Sciatic nerve (tissue), 2 donors: ENCODE measurements at regions not wholly inside any gene's neighbourhood (a gene's known extent, or its start where the extent isn't known, plus 50 kb on each side); places are given as distances from the start of the nearest gene placed in this dataset.
"Not testable (repeated sequence)": the region's sequence is repeated elsewhere in the genome, so short reads cannot be mapped to it uniquely, and the experiment has no call there.

Experiments
- ATAC-seq: fragments of 200-7000 bp; cut with Tn5 transposase; one replicate; pipeline ENCODE4 v1.9.1; 2020; ENCODE audit warnings: mild to moderate bottlenecking, moderate library complexity
- DNase-seq: peaks from one replicate; pipeline ENCODE4 v3.0.0-alpha.2; 2020; ENCODE audit warnings: low spot score
- intact Hi-C: fragments of 100-400 bp; cut with DNase I; formaldehyde crosslinking; loops from one replicate; pipeline ENCODE4 v1.14.2; 2022
- donor health status: DM: no; HTN: no; CAD: no.
- donor health status: DM: no; HTN: no; CAD: no.

- ATAC-seq (no peak), DNase-seq (peak; percentile 35)
- intact Hi-C loops = no loop called here
Observed at GRCh38 chr2:20499387-20499786, 52.5 kb downstream of the RHOB start.

GRCh38 chr2:20501974-20502373, 55.1 kb downstream of the RHOB start:
- DNase-seq (peak; percentile 44), ATAC-seq (peak; percentile 73)
- intact Hi-C loops = no loop called here

DNA sequence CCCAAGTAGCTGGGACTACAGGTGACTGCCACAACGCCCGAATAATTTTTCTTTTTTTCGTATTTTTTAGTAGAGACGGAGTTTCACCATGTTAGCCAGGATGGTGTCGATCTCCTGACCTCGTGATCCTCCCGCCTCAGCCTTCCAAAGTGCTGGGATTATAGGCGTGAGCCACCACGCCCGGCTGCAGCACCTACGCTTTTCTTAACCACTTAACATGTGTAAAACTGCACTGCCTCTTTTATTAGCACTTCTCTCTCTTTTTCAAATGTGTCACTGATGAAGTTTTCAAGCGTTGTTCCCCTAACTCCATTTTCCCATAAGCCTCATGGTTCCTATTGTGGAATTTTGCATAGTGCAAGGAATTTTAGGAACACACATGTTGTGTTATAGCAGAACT, 55.6 kb downstream of the RHOB start:
- intact Hi-C loops = not testable (repeated sequence)

DNA sequence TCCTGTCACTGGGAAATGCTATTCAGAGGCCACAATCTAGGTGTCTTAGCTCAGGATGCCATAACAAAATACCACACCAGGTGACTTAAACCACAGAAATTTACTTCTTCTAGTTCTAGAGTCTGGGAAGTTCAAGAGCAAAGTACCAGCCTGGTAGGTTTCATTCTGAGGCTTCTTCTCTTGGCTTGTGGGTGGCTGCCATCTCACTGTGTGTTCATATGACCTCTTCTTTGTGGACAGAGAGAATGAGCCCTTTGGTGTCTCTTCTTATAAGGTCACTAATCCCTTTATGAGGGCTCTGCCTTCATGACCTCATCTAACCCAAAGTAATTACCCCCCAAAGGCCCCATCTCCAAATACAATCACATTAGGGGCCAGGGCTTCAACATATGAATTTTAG, 57.3 kb downstream of the RHOB start:
- no peak for ATAC-seq
- DNase-seq = no peak
- intact Hi-C loops = no loop called here

More for the DNA sequence above, 55.6 kb downstream of the RHOB start:
- DNase-seq = peak; percentile 36
- ATAC-seq = not testable (repeated sequence)

GRCh38 chr2:20506201-20506685, 59.4 kb downstream of the RHOB start:
- DNase-seq (peak; percentile 35), ATAC-seq (no peak)
- intact Hi-C loops = no loop called here

DNA sequence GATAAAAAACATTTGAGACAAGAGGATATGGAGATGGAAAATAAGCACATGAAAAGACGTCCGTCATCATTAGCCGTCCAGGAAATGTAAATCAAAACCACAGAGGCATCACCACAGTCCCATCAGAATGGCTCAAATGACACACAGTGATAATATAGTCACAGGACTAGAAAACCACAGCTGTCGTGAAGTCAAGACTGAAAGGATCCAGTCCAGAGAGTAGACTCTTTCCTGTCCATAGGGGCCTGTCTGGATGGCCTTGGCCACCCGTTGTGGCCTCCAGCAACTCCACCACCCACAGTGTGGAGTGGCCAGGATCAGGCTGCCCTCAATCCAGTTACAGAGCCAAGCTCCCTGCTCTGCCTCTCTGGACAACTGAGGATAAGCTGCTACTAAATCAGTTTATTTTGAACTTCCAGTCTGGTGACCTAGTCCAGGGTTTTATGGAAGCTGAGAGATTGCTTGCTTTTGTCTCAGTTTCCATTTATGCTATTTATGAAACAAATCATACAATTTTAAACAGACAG, 60.4 kb downstream of the RHOB start:
- DNase-seq = peak; percentile 32
- ATAC-seq = no peak
- intact Hi-C loops = no loop called here

DNA sequence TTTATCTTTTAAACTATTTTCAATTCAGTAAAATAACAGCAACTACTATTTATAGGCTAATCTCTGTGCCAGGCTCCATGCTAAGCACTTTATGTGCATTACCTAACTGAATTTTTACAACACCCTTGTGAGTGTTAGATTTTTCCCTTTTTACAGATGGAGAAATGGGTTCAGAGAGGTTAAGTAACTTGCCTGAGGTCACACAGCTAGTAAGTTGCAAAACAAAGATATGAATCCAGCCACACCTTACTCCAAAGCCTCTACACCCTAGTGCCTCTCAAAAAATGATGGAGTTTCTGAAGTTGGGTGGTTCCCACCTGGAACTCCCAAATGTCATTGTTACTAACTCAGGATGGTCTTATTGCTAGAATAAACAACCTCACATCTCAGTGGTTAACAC, 60.8 kb downstream of the RHOB start:
- no peak for ATAC-seq
- DNase-seq = no peak
- intact Hi-C loops = no loop called here

DNA sequence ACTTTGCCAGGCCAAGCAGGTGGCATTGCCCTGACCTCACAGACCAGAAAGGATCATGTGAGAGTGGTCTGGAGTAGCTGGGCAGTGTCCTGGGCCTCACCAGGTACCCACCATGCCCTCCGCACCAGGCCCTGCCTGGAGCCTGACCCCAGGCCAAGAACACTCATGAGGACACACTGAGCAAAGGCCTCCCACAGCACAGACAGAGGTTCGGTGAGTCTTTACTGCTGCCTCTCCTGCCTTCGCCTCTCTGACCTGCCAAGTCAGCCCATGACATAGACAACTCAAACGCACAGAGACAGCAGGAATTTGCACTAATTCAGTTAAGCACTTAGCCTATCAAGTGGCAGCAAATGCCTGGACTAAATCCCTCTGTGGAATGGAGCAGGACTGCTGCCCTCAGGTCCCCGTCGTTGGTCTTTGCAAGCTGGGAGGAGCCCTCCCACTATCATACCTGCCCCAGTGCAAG, 62.5 kb downstream of the RHOB start:
- intact Hi-C loops = no loop called here
- ATAC-seq (no peak), DNase-seq (peak; percentile 46)

GRCh38 chr2:20509770-20510490, 63.1 kb downstream of the RHOB start:
- DNase-seq (peak; percentile 55), ATAC-seq (peak; percentile 63)
- intact Hi-C loops = no loop called here

DNA sequence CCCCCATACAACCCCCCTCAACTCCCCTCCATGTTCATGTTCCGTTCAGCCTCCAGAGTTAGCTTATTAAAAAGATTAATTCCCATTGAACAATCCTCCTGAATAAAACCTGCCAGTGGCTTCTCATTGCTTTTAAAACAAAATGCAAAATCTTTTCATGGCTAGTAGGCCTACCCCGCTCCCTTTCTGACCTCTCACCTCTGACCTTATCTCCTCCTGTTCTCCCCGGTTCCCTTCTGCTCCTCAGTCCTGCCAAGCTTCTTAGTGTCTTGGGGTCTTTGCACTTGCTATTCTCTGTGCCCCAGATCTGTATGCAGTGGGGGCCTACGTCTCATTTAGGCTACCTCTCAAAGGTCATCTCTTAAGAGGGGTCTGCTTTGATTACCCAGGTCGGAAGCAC, 64.3 kb downstream of the RHOB start:
- intact Hi-C loops = no loop called here

DNA sequence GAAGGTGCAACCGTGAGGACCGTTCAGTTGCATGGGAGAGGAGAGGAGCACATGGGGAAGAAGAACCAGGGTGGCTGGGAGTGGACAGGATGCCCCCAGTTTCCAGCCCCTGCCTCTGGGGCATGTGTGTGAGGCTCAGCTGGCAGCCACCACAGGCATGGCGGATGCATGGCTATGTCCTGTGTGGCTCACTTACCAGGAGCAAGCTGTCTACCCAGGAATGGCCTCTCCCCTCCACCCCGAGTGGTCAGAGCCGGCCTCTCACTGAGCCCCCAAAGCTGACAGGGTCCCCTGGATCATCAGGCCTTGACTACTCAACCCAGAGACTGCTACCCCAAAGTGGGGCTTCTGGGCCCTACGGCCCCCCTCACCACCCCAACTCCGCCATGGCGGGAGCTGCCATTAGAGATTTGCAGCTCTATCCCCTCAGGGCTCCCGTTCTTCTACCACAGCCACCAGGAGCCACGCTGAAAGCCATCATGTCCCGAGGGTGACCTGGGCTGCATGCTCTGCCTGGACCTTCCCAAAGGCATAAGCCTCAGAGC, 65.3 kb downstream of the RHOB start:
- ATAC-seq (no peak), DNase-seq (peak; percentile 51)
- intact Hi-C loops = no loop called here

More for the DNA sequence above, 64.3 kb downstream of the RHOB start:
- ATAC-seq (no peak), DNase-seq (no peak)

GRCh38 chr2:20513946-20514345, 67.1 kb downstream of the RHOB start:
- DNase-seq (peak; percentile 51), ATAC-seq (no peak)
- intact Hi-C loops = no loop called here

- DNase-seq (peak; percentile 58), ATAC-seq (peak; percentile 44)
Observed at GRCh38 chr2:20514596-20515269, 67.9 kb downstream of the RHOB start.

GRCh38 chr2:20515290-20516220, 68.7 kb downstream of the RHOB start:
- DNase-seq (peak; percentile 50), ATAC-seq (peak; percentile 9)
- intact Hi-C loops = no loop called here

More at GRCh38 chr2:20514596-20515269, 67.9 kb downstream of the RHOB start:
- intact Hi-C loops = no loop called here

GRCh38 chr2:20516291-20516645, 69.4 kb downstream of the RHOB start:
- ATAC-seq (no peak), DNase-seq (peak; percentile 43)
- intact Hi-C loops = no loop called here

- intact Hi-C loops = no loop called here
- DNase-seq = peak; percentile 64
- ATAC-seq = peak; percentile 91
Observed at GRCh38 chr2:20516646-20517341, 69.9 kb downstream of the RHOB start.

DNA sequence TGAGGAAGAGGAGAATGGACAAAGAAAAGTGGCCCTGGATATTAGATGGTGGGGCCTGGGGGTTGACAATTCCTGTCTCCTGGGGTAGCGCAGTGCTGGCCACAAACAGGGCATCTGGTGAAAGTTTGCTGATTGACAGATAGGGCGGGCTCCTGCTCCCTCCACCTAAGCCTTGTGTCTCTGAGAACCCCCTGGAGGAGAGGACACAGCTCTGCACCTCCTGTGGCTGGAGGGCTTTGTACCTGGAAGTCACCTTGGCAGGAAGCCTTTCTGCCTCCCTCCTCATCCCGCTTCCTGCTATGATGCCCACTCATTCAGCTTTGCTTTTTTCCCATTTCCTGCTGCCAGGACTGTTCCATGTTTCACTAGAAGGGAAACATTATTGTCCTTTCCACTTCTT, 72.4 kb downstream of the RHOB start:
- intact Hi-C loops = no loop called here
- peak; percentile 26 for DNase-seq
- ATAC-seq = no peak

- ATAC-seq (no peak), DNase-seq (peak; percentile 47)
- intact Hi-C loops = no loop called here
Observed at GRCh38 chr2:20520128-20520527, 73.3 kb downstream of the RHOB start.
